Fibroblast of lung (primary cell): ENCODE measurements at regions not wholly inside any gene's neighbourhood (a gene's known extent, or its start where the extent isn't known, plus 50 kb on each side); places are given as distances from the start of the nearest gene placed in this dataset.
A peak's percentile ranks its signal among the peaks of the same experiment; 100 is the strongest.

Experiments
- DNase-seq, 2 donors: peaks; one replicate each; pipeline versions ENCODE4 v3.0.0 to v3.0.0-alpha.2; 2010; ENCODE audit warnings: low read depth in 2 of 2
- H2AFZ ChIP-seq: 2 replicates; pipeline ENCODE4 v1.5.1; 2012; ENCODE audit warnings: low read length, control low read depth, inconsistent platforms
- H3K27ac ChIP-seq: 2 replicates; pipeline ENCODE4 v1.5.1; 2011; ENCODE audit warnings: low read length, control low read depth; ENCODE audit not compliant: insufficient read depth
- H3K27me3 ChIP-seq: 2 replicates; pipeline ENCODE4 v1.5.1; 2011; ENCODE audit warnings: mild to moderate bottlenecking, low read length; ENCODE audit not compliant: control insufficient read depth, insufficient read depth
- H3K36me3 ChIP-seq: 2 replicates; pipeline ENCODE4 v1.5.1; 2011; ENCODE audit warnings: low read length; ENCODE audit not compliant: control insufficient read depth, insufficient read depth
- H3K4me1 ChIP-seq: 2 replicates; pipeline ENCODE4 v1.5.1; 2011; ENCODE audit warnings: low read length; ENCODE audit not compliant: control insufficient read depth, insufficient read depth; ENCODE audit errors: extremely low read depth
- H3K4me2 ChIP-seq: 2 replicates; pipeline ENCODE4 v1.5.1; 2011; ENCODE audit warnings: low read length, control low read depth; ENCODE audit not compliant: insufficient read depth; ENCODE audit errors: extremely low read depth
- H3K4me3 ChIP-seq, 4 experiments: fragments of 200-600 bp in 1 of 4; sonication (generic) in 1 of 4; replicated peaks in 1 of 4; 2 replicates each; pipeline ENCODE4 v1.5.1; 2011 to 2016; ENCODE audit warnings: low read length in 4 of 4, low read depth in 3 of 4, mild to moderate bottlenecking in 3 of 4, control low read depth in 2 of 4, inconsistent platforms in 1 of 4, mixed read lengths in 1 of 4; ENCODE audit not compliant: insufficient read depth in 1 of 4; ENCODE audit errors: control extremely low read depth in 1 of 4
- H3K79me2 ChIP-seq: 2 replicates; pipeline ENCODE4 v1.5.1; 2012; ENCODE audit warnings: mild to moderate bottlenecking, low read length, inconsistent platforms; ENCODE audit not compliant: control insufficient read depth, insufficient read depth
- H3K9ac ChIP-seq: 2 replicates; pipeline ENCODE4 v1.5.1; 2011; ENCODE audit warnings: mild to moderate bottlenecking, low read length, control low read depth; ENCODE audit not compliant: insufficient read depth
- H3K9me3 ChIP-seq: 2 replicates; pipeline ENCODE4 v1.5.1; 2012; ENCODE audit warnings: low read depth, low read length; ENCODE audit not compliant: control insufficient read depth, insufficient read depth
- H4K20me1 ChIP-seq: 2 replicates; pipeline ENCODE4 v1.5.1; 2011; ENCODE audit warnings: low read length; ENCODE audit not compliant: control insufficient read depth, insufficient read depth; ENCODE audit errors: extremely low read depth
- CTCF ChIP-seq, 2 donors: IDR thresholded peaks in 1 of 2; conservative IDR thresholded peaks in 1 of 2; 1 replicate in 1 of 2; 2 replicates in 1 of 2; pipeline ENCODE4 v1.5.1; 2011 to 2012; ENCODE audit warnings: low read length in 2 of 2, control low read depth in 1 of 2, inconsistent platforms in 1 of 2, low read depth in 1 of 2, mild to moderate bottlenecking in 1 of 2
- EZH2 ChIP-seq: IDR thresholded peaks from 2 replicates; pipeline ENCODE4 v1.5.1; 2012; ENCODE audit warnings: low read length, control low read depth, mild to moderate bottlenecking; ENCODE audit errors: missing control alignments

GRCh38 chr15:38646716-38647115 is 82.1 kb upstream of the RASGRP1 start:
- DNase-seq, result no peak
- Histone ChIP-seq H3K9me3 (no peaks in the 10 kb centered on the region), H3K9ac (no peak overlapping the region), H2AFZ (no peak overlapping the region), H3K4me3 (no peak overlapping the region), H4K20me1 (no peaks in the 10 kb centered on the region), H3K27me3 (peaks cover 7% of the 10 kb centered on the region), H3K79me2 (no peaks in the 10 kb centered on the region), H3K27ac (no peak overlapping the region), H3K4me2 (no peak overlapping the region), H3K36me3 (no peaks in the 10 kb centered on the region), H3K4me1 (no peaks in the 10 kb centered on the region)
- TF ChIP-seq EZH2 (no peak), CTCF (conservative IDR thresholded peaks at IDR 0.05 in 1 of 2, IDR thresholded peaks at IDR 0.05 in 1 of 2; ENCODE audit: low read depth in 1 of 2, low read length in 2 of 2) (no peak)

- Histone ChIP-seq H3K4me3 (no peak overlapping the region), H4K20me1 (no peaks in the 10 kb centered on the region), H3K79me2 (no peaks in the 10 kb centered on the region), H3K9me3 (no peaks in the 10 kb centered on the region), H3K27me3 (peaks cover 7% of the 10 kb centered on the region), H3K36me3 (no peaks in the 10 kb centered on the region), H3K27ac (no peak overlapping the region), H3K4me1 (no peaks in the 10 kb centered on the region), H3K4me2 (no peak overlapping the region), H3K9ac (no peak overlapping the region), H2AFZ (no peak overlapping the region)
- DNase-seq, result peak; percentile 7 to 8
- TF ChIP-seq EZH2 (no peak), CTCF (conservative IDR thresholded peaks at IDR 0.05 in 1 of 2, IDR thresholded peaks at IDR 0.05 in 1 of 2; ENCODE audit: low read depth in 1 of 2, low read length in 2 of 2) (peak in 1 of 2 donors; percentile 28)
Measured at GRCh38 chr15:38647683-38648082, 83.1 kb upstream of the RASGRP1 start.

- Histone ChIP-seq H2AFZ (no peak overlapping the region), H3K27me3 (peaks cover 7% of the 10 kb centered on the region), H3K4me1 (no peaks in the 10 kb centered on the region), H3K4me3 (no peak overlapping the region), H3K27ac (no peak overlapping the region), H3K9ac (no peak overlapping the region), H3K36me3 (no peaks in the 10 kb centered on the region), H3K9me3 (no peaks in the 10 kb centered on the region), H3K4me2 (no peak overlapping the region), H4K20me1 (no peaks in the 10 kb centered on the region), H3K79me2 (no peaks in the 10 kb centered on the region)
- TF ChIP-seq EZH2, result no peak
- TF ChIP-seq CTCF (conservative IDR thresholded peaks at IDR 0.05 in 1 of 2, IDR thresholded peaks at IDR 0.05 in 1 of 2; ENCODE audit: low read depth in 1 of 2, low read length in 2 of 2), result no peak
- no peak for DNase-seq
Measured at GRCh38 chr15:38648121-38648843, 83.7 kb upstream of the RASGRP1 start.
